K562 (cell line): ENCODE measurements at regions not wholly inside any gene's neighbourhood (a gene's known extent, or its start where the extent isn't known, plus 50 kb on each side); places are given as distances from the start of the nearest gene placed in this dataset.

ENCODE experiments used
- ATAC-seq: fragments of 200-7000 bp; cut with Tn5 transposase; 3 replicates; pipeline ENCODE4 v1.9.1; 2020; ENCODE audit warnings: moderate library complexity
- BruUV-seq: library from RNA; stranded (reverse); fragments of 400-500 nt; replicated peaks from 2 replicates; lab custom pipeline; 2021; lab: Mats Ljungman, UMichigan
- CTCF ChIA-PET: fragments of 300-600 bp; formaldehyde crosslinking; extraction: SDS; loops from one replicate; lab custom pipeline; 2021; ENCODE audit warnings: low intra/inter-chr PET ratio; lab: Yijun Ruan, JAX
- POLR2A ChIA-PET: fragments of 300-600, 350-650 bp; sonication (Branson Sonifier 250); formaldehyde crosslinking; extraction: SDS; loops from one replicate; lab custom pipeline; 2021; ENCODE audit warnings: antibody characterized with exemption, inconsistent platforms; lab: Yijun Ruan, JAX
- DNase-seq, 4 experiments: peaks; one replicate each; pipeline versions ENCODE4 v3.0.0 to v3.0.0-alpha.2; 2011 to 2018; ENCODE audit warnings: low spot score in 3 of 4, mixed read lengths in 3 of 4; ENCODE audit errors: extremely low read depth in 1 of 4
- FAIRE-seq: peaks from 2 replicates; lab custom pipeline; 2011; peaks lifted over from hg19 to GRCh38; lab: Jason Lieb, UNC
- H2AFZ ChIP-seq: 2 replicates; pipeline ENCODE4 v1.6.0; 2011; ENCODE audit warnings: low read depth, low read length, control low read depth, inconsistent platforms
- H3K27ac ChIP-seq: fragments of 200-600 bp; 3 replicates; pipeline ENCODE4 v1.8.0; 2011; ENCODE audit warnings: low read depth, mild to moderate bottlenecking, control low read depth, inconsistent platforms, low read length, moderate library complexity, mixed read lengths; ENCODE audit errors: extremely low read depth
- H3K27me3 ChIP-seq, 2 experiments: fragments of 300-600 bp in 1 of 2; 2 replicates in 1 of 2; 3 replicates in 1 of 2; pipeline versions ENCODE4 v1.6.0 to v1.8.0; 2011; ENCODE audit warnings: inconsistent platforms in 2 of 2, low read length in 2 of 2, mild to moderate bottlenecking in 1 of 2, mixed read lengths in 1 of 2, moderate library complexity in 1 of 2; ENCODE audit not compliant: control insufficient read depth in 2 of 2, insufficient read depth in 2 of 2
- H3K36me3 ChIP-seq: fragments of 300-600 bp; 3 replicates; pipeline ENCODE4 v1.8.0; 2011; ENCODE audit warnings: mild to moderate bottlenecking, low read length, inconsistent platforms; ENCODE audit not compliant: control insufficient read depth, insufficient read depth
- H3K4me1 ChIP-seq, 2 experiments: fragments of 200-600 bp in 1 of 2; replicated peaks in 1 of 2; 2 replicates in 1 of 2; 3 replicates in 1 of 2; pipeline versions ENCODE4 v1.5.1 to v1.8.0; 2011; ENCODE audit warnings: inconsistent platforms in 2 of 2, low read length in 2 of 2, mild to moderate bottlenecking in 1 of 2, mixed read lengths in 1 of 2, moderate library complexity in 1 of 2; ENCODE audit not compliant: control insufficient read depth in 2 of 2, insufficient read depth in 2 of 2
- H3K4me2 ChIP-seq: 2 replicates; pipeline ENCODE4 v1.6.1; 2011; ENCODE audit warnings: low read length, control low read depth, inconsistent platforms, mixed read lengths; ENCODE audit not compliant: insufficient read depth
- H3K4me3 ChIP-seq: fragments of 200-600 bp; sonication (generic), shearing (Covaris generic); 2 replicates; pipeline ENCODE4 v1.5.1; 2016; ENCODE audit warnings: control low read depth, inconsistent platforms
- H3K79me2 ChIP-seq: fragments of 200-600 bp; 3 replicates; pipeline ENCODE4 v1.8.0; 2011; ENCODE audit warnings: low read length, inconsistent platforms; ENCODE audit not compliant: control insufficient read depth, insufficient read depth
- H3K9ac ChIP-seq, 2 experiments: 2 replicates each; pipeline versions ENCODE4 v1.6.0 to v1.6.1; 2011; ENCODE audit warnings: low read depth in 2 of 2, low read length in 2 of 2, control low read depth in 1 of 2, inconsistent platforms in 1 of 2, mild to moderate bottlenecking in 1 of 2, mixed read lengths in 1 of 2; ENCODE audit not compliant: insufficient read depth in 1 of 2
- H3K9me1 ChIP-seq: one replicate; pipeline ENCODE4 v1.6.0; 2011; ENCODE audit warnings: inconsistent platforms, mild to moderate bottlenecking, low read length, moderate library complexity; ENCODE audit not compliant: control insufficient read depth, insufficient read depth
- H3K9me3 ChIP-seq: replicated peaks from 2 replicates; pipeline ENCODE4 v1.5.1; 2011; ENCODE audit warnings: low read depth, low read length, inconsistent platforms; ENCODE audit not compliant: control insufficient read depth, insufficient read depth
- H4K20me1 ChIP-seq: replicated peaks from 2 replicates; pipeline ENCODE4 v1.6.1; 2011; ENCODE audit warnings: low read length, inconsistent platforms, mixed read lengths; ENCODE audit not compliant: control insufficient read depth, insufficient read depth
- ARNT ChIP-seq, 2 experiments: fragments of 450-650 bp; IDR thresholded peaks; 2 replicates each; pipeline ENCODE4 v1.6.1; 2016; ENCODE audit warnings: mild to moderate bottlenecking in 1 of 2
- BCL6 ChIP-seq: fragments of 250-450 bp; sonication (Bioruptor Pico); IDR thresholded peaks from 2 replicates; pipeline ENCODE4 v1.4.0; 2020
- CHD1 ChIP-seq: fragments of 200-600 bp; sonication (generic); IDR thresholded peaks from one replicate; pipeline ENCODE4 v1.6.1; 2012; ENCODE audit warnings: mild to moderate bottlenecking, moderate library complexity, low read length, inconsistent platforms
- CREB1 ChIP-seq, 2 experiments: sonication (generic) in 1 of 2; formaldehyde crosslinking in 1 of 2; IDR thresholded peaks; 2 replicates each; pipeline versions ENCODE4 v1.6.1 to v1.8.0; 2012 to 2022; ENCODE audit warnings: inconsistent platforms in 1 of 2, mild to moderate bottlenecking in 1 of 2, missing genetic modification reagents in 1 of 2, moderate library complexity in 1 of 2
- ETS2 ChIP-seq: IDR thresholded peaks from 2 replicates; pipeline ENCODE4 v1.6.1; 2016; ENCODE audit warnings: borderline replicate concordance, missing genetic modification characterization, mild to moderate bottlenecking, moderate library complexity, missing compliant biosample characterization; ENCODE audit not compliant: poor library complexity, severe bottlenecking
- KHSRP ChIP-seq: fragments of 450-650 bp; IDR thresholded peaks from 2 replicates; pipeline ENCODE4 v1.6.1; 2017
- KLF6 ChIP-seq: fragments of 250-450 bp; sonication (Bioruptor Pico); IDR thresholded peaks from 2 replicates; pipeline ENCODE4 v1.4.0; 2020; ENCODE audit warnings: mild to moderate bottlenecking, moderate library complexity, borderline replicate concordance
- MLX ChIP-seq, 2 experiments: fragments of 450-650 bp in 1 of 2; sonication (generic) in 1 of 2; formaldehyde crosslinking; conservative IDR thresholded peaks; 2 replicates each; pipeline versions ENCODE4 v1.4.0 to v1.8.1; 2020 to 2022; ENCODE audit warnings: mild to moderate bottlenecking in 1 of 2, missing genetic modification reagents in 1 of 2
- TFE3 ChIP-seq: fragments of 450-650 bp; formaldehyde crosslinking; IDR thresholded peaks from 2 replicates; pipeline ENCODE4 v1.4.0; 2020; ENCODE audit warnings: mild to moderate bottlenecking, mixed read lengths
- USF2 ChIP-seq: sonication (generic); formaldehyde crosslinking; IDR thresholded peaks from 2 replicates; pipeline ENCODE4 v1.5.0; 2020; ENCODE audit warnings: missing genetic modification reagents
- ZNF407 ChIP-seq: fragments of 450-650 bp; IDR thresholded peaks from 2 replicates; pipeline ENCODE4 v1.6.1; 2016; ENCODE audit warnings: low read depth
- ZNF77 ChIP-seq: fragments of 250-450 bp; sonication (Bioruptor Pico); IDR thresholded peaks from 2 replicates; pipeline ENCODE4 v1.5.0; 2020
- WGBS: fragments of 100-300 bp; shearing (Covaris generic); methylation state at CpG from one replicate; pipeline ENCODE4 v1.1.6; 2016; ENCODE audit warnings: low coverage, mixed read lengths; ENCODE audit not compliant: insufficient coverage; ENCODE audit errors: missing lambda C conversion rate; 5-methylcytosine and 5-hydroxymethylcytosine counted together
- in situ Hi-C: fragments of 300-500 bp; cut with MboI; formaldehyde crosslinking; loops from 4 replicates; pipeline ENCODE4 v1.15.0; 2018; ENCODE audit warnings: inconsistent platforms, mixed read lengths
- intact Hi-C: fragments of 100-400 bp; cut with micrococcal nuclease; formaldehyde crosslinking; loops from 2 replicates; pipeline ENCODE4 v1.14.2; 2022

GRCh38 chr6:148103436-148103835 lies 239.2 kb upstream of the SASH1 start:
- WGBS, result 12% methylated on average over 8 of the region's 8 CpGs
- TF ChIP-seq ZNF407 (no peak), BCL6 (CRISPR knock-in tag) (no peak), CHD1 (no peak), ETS2 (no peak), MLX (CRISPR knock-in tag; conservative IDR thresholded peaks at IDR 0.05) (no peak), ARNT (IDR thresholded peaks at IDR 0.05) (no peak), USF2 (CRISPR knock-in tag) (no peak), TFE3 (no peak), ZNF77 (no peak), KHSRP (no peak), CREB1 (IDR thresholded peaks at IDR 0.05) (no peak), CREB1 (CRISPR knock-in tag; IDR thresholded peaks at IDR 0.05) (no peak), KLF6 (CRISPR knock-in tag) (no peak)

More at GRCh38 chr6:148103436-148103835, 239.2 kb upstream of the SASH1 start:
- Histone ChIP-seq H3K27me3 (peaks cover 0 to 2% of the 10 kb centered on the region in 2 experiments; a peak in 1 of 5 replicates), H2AFZ (no peak overlapping the region), H3K27ac (no peak overlapping the region), H3K36me3 (no peaks in the 10 kb centered on the region), H4K20me1 (no peaks in the 10 kb centered on the region), H3K79me2 (no peaks in the 10 kb centered on the region), H3K4me2 (no peak overlapping the region), H3K9me3 (no peaks in the 10 kb centered on the region), H3K9me1 (no peaks in the 10 kb centered on the region), H3K4me3 (no peak overlapping the region), H3K9ac (no peak overlapping the region), H3K4me1 (no peaks in the 10 kb centered on the region)
- no peak for ATAC-seq
- no peak for FAIRE-seq
- POLR2A ChIA-PET, result no interaction called here
- CTCF ChIA-PET, result interaction anchor here (0.6 kb wide), 1 partner anchor 23 kb away, joined by 3 read pairs; no protein-coding TSS in a partner anchor
- intact Hi-C loops (no loop called here), in situ Hi-C loops (no loop called here)
- BruUV-seq, result no TSS peak
- no peak for DNase-seq
